ENCODE measurements at regions not wholly inside any gene's neighbourhood (a gene's known extent, or its start where the extent isn't known, plus 50 kb on each side); places are given as distances from the start of the nearest gene placed in this dataset.

- no peak for DNase-seq
These were observed 564.0 kb upstream of the JARID2 start for GRCh38 chr6:14681699-14682487.

- no peak for DNase-seq
These were observed 563.1 kb upstream of the JARID2 start for GRCh38 chr6:14682812-14683211.

GRCh38 chr6:14689639-14690038, 556.2 kb upstream of the JARID2 start:
- no peak for DNase-seq

GRCh38 chr6:14690120-14691056, 555.5 kb upstream of the JARID2 start:
- no peak for DNase-seq

- no peak for DNase-seq
These were observed 553.7 kb upstream of the JARID2 start for GRCh38 chr6:14692208-14692607.

GRCh38 chr6:14693301-14694192, 552.3 kb upstream of the JARID2 start:
- DNase-seq, result no peak

- DNase-seq, result no peak
These were observed 551.6 kb upstream of the JARID2 start for GRCh38 chr6:14694308-14694707.

- DNase-seq, result no peak
These were observed 550.3 kb upstream of the JARID2 start for GRCh38 chr6:14695579-14695978.

GRCh38 chr6:14696367-14696766, 549.5 kb upstream of the JARID2 start:
- no peak for DNase-seq

GRCh38 chr6:14697427-14697826, 548.4 kb upstream of the JARID2 start:
- no peak for DNase-seq

- no peak for DNase-seq
These were observed 545.9 kb upstream of the JARID2 start for GRCh38 chr6:14699803-14700601.

GRCh38 chr6:14701946-14702345, 543.9 kb upstream of the JARID2 start:
- DNase-seq, result no peak

- no peak for DNase-seq
These were observed 543.2 kb upstream of the JARID2 start for GRCh38 chr6:14702678-14703077.

GRCh38 chr6:14703586-14703985, 542.3 kb upstream of the JARID2 start:
- no peak for DNase-seq

- no peak for DNase-seq
These were observed 541.2 kb upstream of the JARID2 start for GRCh38 chr6:14704383-14705271.

- no peak for DNase-seq
These were observed 540.0 kb upstream of the JARID2 start for GRCh38 chr6:14705841-14706377.

GRCh38 chr6:14706378-14706929, 539.4 kb upstream of the JARID2 start:
- DNase-seq, result no peak

- no peak for DNase-seq
These were observed 538.6 kb upstream of the JARID2 start for GRCh38 chr6:14707276-14707675.

GRCh38 chr6:14707971-14708465, 537.9 kb upstream of the JARID2 start:
- no peak for DNase-seq

GRCh38 chr6:14709066-14709670, 536.7 kb upstream of the JARID2 start:
- DNase-seq, result no peak
